Activated CD4-positive, alpha-beta T cell treated with anti-CD3 and anti-CD28 coated beads for 4 hours (primary cell): ENCODE measurements at regions not wholly inside any gene's neighbourhood (a gene's known extent, or its start where the extent isn't known, plus 50 kb on each side); places are given as distances from the start of the nearest gene placed in this dataset.
A peak's percentile ranks its signal among the peaks of the same experiment; 100 is the strongest.

Experiments used
- DNase-seq, 2 donors: peaks; one replicate each; pipeline ENCODE4 v3.0.0-alpha.2; 2020

- DNase-seq = no peak
Measured at GRCh38 chr16:89027281-89027680, 50.3 kb upstream of the CBFA2T3 start.

DNA sequence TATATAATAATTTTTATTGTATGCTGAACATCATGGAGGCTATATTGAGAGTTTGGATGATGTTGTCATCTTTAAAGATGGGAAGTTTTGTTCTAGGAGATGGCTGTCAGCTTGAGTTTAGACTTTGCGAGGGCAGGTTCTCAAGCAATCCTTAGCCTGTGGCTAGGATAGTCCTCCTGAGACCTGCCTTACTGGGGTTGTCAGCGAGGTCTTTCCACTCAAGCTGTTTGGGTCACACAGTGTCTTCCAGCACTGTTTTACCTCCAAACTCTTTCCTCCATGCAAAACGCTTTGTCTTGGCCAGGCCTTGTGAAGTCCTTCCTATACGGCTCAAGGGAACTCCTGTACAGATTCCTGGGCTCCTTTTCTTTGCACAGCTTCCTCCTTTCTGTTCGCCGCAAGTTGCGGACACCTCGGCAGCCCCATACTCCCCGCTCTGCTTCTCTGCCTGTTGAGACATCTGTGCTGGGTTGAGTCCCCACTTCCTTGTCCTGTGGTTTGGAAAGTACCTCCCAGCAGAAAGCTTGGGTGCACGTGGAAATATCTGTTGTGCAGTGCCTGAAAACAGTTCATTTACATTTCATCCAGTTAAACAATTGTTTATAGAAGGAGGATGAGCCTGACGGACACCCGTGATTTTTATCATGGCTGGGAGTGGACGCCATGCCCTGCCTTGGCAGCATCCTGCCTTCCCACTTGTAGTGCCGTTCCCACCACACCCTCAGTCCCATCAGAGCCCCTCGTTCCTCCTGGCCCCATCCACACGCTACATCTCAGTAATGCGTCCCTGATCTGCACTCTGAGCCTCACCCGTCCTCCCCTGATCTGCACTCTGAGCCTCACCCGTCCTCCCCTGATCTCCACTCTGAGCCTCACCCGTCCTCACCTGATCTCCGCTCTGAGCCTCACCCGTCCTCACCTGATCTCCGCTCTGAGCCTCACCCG is 55.0 kb upstream of the CBFA2T3 start:
- DNase-seq = peak; percentile 54 to 56

GRCh38 chr16:89033304-89033703 is 56.3 kb upstream of the CBFA2T3 start:
- DNase-seq = no peak

- no peak for DNase-seq
Measured at GRCh38 chr16:89033796-89034572, 57.0 kb upstream of the CBFA2T3 start.

- no peak for DNase-seq
Measured at GRCh38 chr16:89034573-89034961, 57.6 kb upstream of the CBFA2T3 start.

- no peak for DNase-seq
Measured at GRCh38 chr16:89034971-89035668, 58.1 kb upstream of the CBFA2T3 start.

DNA sequence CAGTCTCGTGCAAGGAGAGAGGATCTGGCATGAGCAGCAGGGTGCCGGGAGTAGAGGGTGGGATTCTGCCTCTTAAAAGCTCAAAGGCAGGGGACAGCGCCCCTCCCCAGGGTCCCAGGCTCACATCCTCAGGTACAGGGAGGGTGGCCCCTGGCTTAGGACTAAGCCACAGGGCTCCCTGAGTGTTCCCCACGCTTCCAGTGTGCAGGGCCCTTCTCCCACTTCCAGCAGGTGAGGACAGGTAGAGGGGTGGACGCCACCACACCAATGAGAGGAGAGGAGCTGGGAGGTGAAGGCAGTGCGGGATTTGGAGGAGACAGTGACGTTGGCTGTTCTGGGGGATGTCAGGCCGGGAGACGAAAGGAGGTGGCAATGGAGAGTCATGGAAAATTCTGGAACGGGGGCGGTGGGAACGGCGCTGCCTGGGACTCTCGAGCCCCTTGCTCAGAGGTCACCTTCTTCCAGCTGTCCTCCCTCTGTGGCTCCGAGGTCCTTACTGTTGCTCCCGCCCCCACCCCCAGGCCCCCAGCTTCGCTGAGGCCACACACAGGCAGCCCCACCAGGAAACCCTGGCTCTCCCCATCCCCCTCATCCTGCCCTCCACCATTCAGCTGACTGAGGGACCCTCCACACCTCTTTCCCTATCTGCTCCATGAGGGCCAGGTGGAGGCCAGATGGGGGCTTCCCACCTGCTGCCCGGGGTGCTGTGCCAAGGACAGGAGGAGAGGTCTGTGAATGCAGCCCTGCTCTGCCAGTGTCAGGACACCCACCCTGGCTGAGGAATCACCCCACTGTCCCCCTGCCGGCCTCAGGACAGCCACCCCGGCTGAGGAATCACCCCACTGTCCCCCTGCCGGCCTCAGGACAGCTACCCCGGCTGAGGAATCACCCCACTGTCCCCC is 57.7 kb upstream of the ACSF3 start:
- no peak for DNase-seq

GRCh38 chr16:89036776-89037175 is 56.9 kb upstream of the ACSF3 start:
- DNase-seq = no peak

GRCh38 chr16:89037261-89038152 is 56.1 kb upstream of the ACSF3 start:
- DNase-seq = no peak

DNA sequence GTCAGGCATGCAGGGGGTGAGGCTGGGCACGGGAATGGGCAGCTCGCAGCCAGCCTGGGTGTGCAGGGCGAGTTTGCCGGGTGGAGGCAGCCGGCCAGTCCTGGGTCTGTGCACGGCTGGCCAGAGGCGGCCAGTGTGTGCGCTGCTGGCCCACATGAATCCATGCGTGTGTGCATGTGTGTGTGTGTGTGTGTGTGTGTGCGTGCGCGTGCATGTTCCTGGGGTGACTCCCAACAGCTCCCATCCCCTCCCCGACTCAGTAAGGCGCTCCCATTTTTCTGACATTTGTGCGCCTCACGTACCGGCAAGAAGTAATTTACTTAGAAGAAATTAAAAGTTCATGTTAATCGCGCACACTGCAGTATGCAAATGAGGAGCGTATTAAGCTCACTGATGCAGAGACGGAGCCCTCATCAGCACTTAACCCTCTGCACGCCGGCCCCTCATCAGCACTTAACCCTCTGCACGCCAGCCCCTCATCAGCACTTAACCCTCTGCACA is 55.4 kb upstream of the ACSF3 start:
- no peak for DNase-seq

- no peak for DNase-seq
Measured at GRCh38 chr16:89038811-89039735, 54.6 kb upstream of the ACSF3 start.

DNA sequence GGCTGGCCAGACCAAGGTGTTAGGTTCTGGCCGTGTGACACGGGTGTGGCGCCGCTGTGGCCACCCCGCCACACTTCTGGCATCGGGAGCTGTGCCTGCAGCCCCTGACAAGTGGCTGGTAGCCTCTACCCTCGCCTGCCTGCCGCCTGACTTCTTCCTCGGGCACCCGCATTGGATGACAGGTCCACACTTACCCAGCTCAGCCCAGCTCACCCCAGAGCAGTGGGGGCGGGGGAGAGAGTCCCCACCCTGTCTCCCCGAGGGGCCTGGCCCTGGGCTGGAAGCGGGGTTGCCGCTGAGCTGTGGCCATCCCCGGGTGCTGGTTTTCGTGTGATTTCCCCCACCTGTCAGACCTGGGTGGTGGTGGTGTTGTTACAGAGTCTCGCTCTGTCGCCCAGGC is 53.9 kb upstream of the ACSF3 start:
- DNase-seq = no peak

DNA sequence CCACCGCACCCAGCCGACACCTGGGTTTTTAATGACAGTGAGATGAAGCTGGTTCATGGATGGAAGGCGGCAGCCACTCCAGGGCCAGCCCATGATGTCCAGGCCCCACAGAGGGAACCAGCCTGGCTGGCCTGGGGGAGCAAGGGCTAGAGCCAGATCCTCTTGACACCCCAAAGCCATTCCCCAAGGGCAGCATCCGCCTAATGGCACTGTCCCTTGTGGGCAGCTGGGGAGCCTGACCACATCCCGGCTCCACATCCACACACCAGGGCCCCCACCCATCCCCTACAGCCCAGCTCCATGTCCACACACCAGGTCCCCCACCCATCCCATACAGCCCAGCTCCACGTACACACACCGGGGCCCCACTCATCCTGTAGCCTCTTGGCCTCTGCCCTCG is 53.3 kb upstream of the ACSF3 start:
- no peak for DNase-seq

GRCh38 chr16:89040861-89041570 is 52.6 kb upstream of the ACSF3 start:
- no peak for DNase-seq

DNA sequence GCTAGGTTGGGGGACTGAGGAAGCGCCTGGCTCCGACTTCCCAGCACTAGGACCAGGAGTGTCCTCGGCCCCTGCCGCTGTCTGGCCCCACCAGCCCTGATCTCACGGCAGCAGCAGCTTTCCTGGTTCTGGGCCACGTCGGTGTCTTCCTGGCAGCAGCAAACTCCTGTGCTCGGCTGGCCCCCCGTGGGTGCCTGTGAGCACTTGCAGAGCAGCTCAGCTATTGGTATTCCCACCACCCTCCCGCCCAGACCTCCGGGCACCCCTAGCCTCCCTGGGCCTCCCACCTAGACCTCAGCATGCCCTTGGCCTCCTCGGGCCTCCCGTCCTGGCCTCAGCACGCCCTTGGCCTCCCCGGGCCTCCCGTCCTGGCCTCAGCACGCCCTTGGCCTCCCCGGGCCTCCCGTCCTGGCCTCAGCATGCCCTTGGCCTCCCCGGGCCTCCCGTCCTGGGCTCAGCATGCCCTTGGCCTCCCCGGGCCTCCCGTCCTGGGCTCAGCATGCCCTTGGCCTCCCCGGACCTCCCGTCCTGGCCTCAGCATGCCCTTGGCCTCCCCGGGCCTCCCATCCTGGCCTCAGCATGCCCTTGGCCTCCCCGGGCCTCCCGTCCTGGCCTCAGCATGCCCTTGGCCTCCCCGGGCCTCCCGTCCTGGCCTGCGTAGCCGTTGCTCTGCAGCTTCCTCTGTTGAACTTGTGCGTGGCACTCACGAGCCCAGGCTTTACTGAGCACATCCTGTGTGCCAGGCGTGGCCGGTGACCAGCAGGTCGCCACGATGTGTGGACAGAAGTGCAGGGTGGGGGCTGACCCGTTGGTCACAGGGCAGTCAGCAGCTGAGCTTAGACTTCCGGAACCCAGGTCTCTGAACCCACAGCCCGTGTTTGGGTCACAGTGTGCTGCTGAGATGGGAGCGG is 51.8 kb upstream of the ACSF3 start:
- no peak for DNase-seq

- no peak for DNase-seq
Measured at GRCh38 chr16:89042711-89043551, 50.7 kb upstream of the ACSF3 start.
